HepG2 (cell line): ENCODE measurements at regions not wholly inside any gene's neighbourhood (a gene's known extent, or its start where the extent isn't known, plus 50 kb on each side); places are given as distances from the start of the nearest gene placed in this dataset.

Source experiments
- POLR2A ChIP-seq, 2 experiments: IDR thresholded peaks; 2 replicates each; pipeline ENCODE4 v1.6.1; 2011; ENCODE audit warnings: low read depth in 2 of 2, low read length in 2 of 2, mild to moderate bottlenecking in 1 of 2, moderate library complexity in 1 of 2; ENCODE audit not compliant: insufficient read depth in 1 of 2
- ZIK1 ChIP-seq: sonication (generic); formaldehyde crosslinking; IDR thresholded peaks from 2 replicates; pipeline ENCODE4 v1.5.0; 2020; ENCODE audit warnings: mild to moderate bottlenecking, low read depth, missing genetic modification reagents, borderline replicate concordance
- ZNF530 ChIP-seq: sonication (generic); formaldehyde crosslinking; IDR thresholded peaks from 2 replicates; pipeline ENCODE4 v1.5.0; 2020; ENCODE audit warnings: low read depth, mild to moderate bottlenecking, missing genetic modification reagents
- ZNF543 ChIP-seq: sonication (generic); formaldehyde crosslinking; IDR thresholded peaks from 2 replicates; pipeline ENCODE4 v1.4.0; 2020; ENCODE audit warnings: mild to moderate bottlenecking, missing genetic modification reagents
- TF ChIP-seq, protein P1 (sequence below), 2 experiments: IDR thresholded peaks; 2 replicates each; pipeline ENCODE4 v1.6.1; 2011 to 2012; ENCODE audit warnings: low read length in 2 of 2, borderline replicate concordance in 1 of 2, low read depth in 1 of 2, mild to moderate bottlenecking in 1 of 2, moderate library complexity in 1 of 2
- TF ChIP-seq, protein P2 (sequence below): sonication (generic); formaldehyde crosslinking; IDR thresholded peaks from 2 replicates; pipeline ENCODE4 v1.8.1; 2023; ENCODE audit warnings: mild to moderate bottlenecking, missing genetic modification reagents
- TF ChIP-seq, protein P3 (sequence below): sonication (generic); formaldehyde crosslinking; IDR thresholded peaks from 2 replicates; pipeline ENCODE4 v1.5.0; 2020; ENCODE audit warnings: mild to moderate bottlenecking, missing genetic modification reagents, moderate library complexity

DNA sequence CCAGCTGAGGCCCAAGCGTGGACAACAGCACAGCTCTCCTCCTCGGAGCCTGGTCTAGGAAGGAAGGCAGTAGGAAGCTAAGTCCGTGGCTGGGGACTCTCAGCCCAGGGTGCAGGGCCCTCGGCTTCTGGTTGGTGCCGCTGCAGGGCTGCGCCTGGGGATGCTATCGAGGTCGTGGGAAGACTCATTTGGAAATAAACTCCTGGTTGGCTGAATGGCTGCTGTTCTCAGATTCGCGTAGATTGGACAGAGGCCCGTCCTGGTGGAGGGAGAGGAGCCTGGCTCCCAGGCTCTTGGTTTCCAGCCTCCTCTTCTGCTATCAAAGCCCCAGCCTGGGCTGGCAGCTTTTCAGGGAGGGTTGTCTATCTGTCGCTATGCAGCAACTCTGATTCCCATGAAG, 152.6 kb upstream of the FZD8 start:
- TF ChIP-seq ZNF530 (CRISPR knock-in tag) (no peak), POLR2A (IDR thresholded peaks at IDR 0.05; ENCODE audit: insufficient read depth in 1 of 2, low read depth in 2 of 2, low read length in 2 of 2) (no peak), ZIK1 (CRISPR knock-in tag) (no peak), ZNF543 (CRISPR knock-in tag) (no peak)
- TF ChIP-seq, protein P1, sequence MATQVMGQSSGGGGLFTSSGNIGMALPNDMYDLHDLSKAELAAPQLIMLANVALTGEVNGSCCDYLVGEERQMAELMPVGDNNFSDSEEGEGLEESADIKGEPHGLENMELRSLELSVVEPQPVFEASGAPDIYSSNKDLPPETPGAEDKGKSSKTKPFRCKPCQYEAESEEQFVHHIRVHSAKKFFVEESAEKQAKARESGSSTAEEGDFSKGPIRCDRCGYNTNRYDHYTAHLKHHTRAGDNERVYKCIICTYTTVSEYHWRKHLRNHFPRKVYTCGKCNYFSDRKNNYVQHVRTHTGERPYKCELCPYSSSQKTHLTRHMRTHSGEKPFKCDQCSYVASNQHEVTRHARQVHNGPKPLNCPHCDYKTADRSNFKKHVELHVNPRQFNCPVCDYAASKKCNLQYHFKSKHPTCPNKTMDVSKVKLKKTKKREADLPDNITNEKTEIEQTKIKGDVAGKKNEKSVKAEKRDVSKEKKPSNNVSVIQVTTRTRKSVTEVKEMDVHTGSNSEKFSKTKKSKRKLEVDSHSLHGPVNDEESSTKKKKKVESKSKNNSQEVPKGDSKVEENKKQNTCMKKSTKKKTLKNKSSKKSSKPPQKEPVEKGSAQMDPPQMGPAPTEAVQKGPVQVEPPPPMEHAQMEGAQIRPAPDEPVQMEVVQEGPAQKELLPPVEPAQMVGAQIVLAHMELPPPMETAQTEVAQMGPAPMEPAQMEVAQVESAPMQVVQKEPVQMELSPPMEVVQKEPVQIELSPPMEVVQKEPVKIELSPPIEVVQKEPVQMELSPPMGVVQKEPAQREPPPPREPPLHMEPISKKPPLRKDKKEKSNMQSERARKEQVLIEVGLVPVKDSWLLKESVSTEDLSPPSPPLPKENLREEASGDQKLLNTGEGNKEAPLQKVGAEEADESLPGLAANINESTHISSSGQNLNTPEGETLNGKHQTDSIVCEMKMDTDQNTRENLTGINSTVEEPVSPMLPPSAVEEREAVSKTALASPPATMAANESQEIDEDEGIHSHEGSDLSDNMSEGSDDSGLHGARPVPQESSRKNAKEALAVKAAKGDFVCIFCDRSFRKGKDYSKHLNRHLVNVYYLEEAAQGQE (IDR thresholded peaks at IDR 0.05; ENCODE audit: borderline replicate concordance in 1 of 2, low read depth in 1 of 2, low read length in 2 of 2): no peak
- TF ChIP-seq, protein P2, sequence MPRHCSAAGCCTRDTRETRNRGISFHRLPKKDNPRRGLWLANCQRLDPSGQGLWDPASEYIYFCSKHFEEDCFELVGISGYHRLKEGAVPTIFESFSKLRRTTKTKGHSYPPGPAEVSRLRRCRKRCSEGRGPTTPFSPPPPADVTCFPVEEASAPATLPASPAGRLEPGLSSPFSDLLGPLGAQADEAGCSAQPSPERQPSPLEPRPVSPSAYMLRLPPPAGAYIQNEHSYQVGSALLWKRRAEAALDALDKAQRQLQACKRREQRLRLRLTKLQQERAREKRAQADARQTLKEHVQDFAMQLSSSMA: no peak
- TF ChIP-seq, protein P3, sequence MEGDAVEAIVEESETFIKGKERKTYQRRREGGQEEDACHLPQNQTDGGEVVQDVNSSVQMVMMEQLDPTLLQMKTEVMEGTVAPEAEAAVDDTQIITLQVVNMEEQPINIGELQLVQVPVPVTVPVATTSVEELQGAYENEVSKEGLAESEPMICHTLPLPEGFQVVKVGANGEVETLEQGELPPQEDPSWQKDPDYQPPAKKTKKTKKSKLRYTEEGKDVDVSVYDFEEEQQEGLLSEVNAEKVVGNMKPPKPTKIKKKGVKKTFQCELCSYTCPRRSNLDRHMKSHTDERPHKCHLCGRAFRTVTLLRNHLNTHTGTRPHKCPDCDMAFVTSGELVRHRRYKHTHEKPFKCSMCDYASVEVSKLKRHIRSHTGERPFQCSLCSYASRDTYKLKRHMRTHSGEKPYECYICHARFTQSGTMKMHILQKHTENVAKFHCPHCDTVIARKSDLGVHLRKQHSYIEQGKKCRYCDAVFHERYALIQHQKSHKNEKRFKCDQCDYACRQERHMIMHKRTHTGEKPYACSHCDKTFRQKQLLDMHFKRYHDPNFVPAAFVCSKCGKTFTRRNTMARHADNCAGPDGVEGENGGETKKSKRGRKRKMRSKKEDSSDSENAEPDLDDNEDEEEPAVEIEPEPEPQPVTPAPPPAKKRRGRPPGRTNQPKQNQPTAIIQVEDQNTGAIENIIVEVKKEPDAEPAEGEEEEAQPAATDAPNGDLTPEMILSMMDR (CRISPR knock-in tag): no peak
